Stomach (tissue), 8 donors: ENCODE measurements at regions not wholly inside any gene's neighbourhood (a gene's known extent, or its start where the extent isn't known, plus 50 kb on each side); places are given as distances from the start of the nearest gene placed in this dataset.

ENCODE experiments used
- DNase-seq, 2 donors: peaks; one replicate each; pipeline versions ENCODE4 v3.0.0 to v3.0.0-alpha.2; 2013 to 2019
- H3K27ac ChIP-seq, 5 donors: fragments of 200-600 bp in 4 of 5; sonication (generic) in 4 of 5; one replicate each; pipeline ENCODE4 v1.5.1; 2013 to 2019; ENCODE audit warnings: mild to moderate bottlenecking in 1 of 5, moderate library complexity in 1 of 5
- H3K27me3 ChIP-seq, 3 donors: fragments of 200-600 bp; sonication (generic); one replicate each; pipeline ENCODE4 v1.5.1; 2017 to 2019; ENCODE audit warnings: mixed run types in 1 of 3
- H3K36me3 ChIP-seq, 4 donors: fragments of 200-600 bp; sonication (generic); 1 replicate in 3 of 4; 2 replicates in 1 of 4; pipeline ENCODE4 v1.5.1; 2016 to 2019
- H3K4me1 ChIP-seq, 4 donors: fragments of 200-600 bp; sonication (generic); one replicate each; pipeline ENCODE4 v1.5.1; 2016 to 2019
- H3K4me3 ChIP-seq, 4 donors: fragments of 200-600 bp; sonication (generic) in 3 of 4; one replicate each; pipeline ENCODE4 v1.5.1; 2016 to 2019; ENCODE audit warnings: mild to moderate bottlenecking in 1 of 4
- H3K9me3 ChIP-seq, 4 donors: fragments of 200-600 bp; sonication (generic); one replicate each; pipeline ENCODE4 v1.5.1; 2016 to 2019
- CTCF ChIP-seq, 7 experiments: fragments of 450-650 bp in 4 of 7; fragments of 200-600 bp in 3 of 7; sonication (generic) in 3 of 7; IDR thresholded peaks; one replicate each; pipeline ENCODE4 v1.5.1; 2016 to 2019; ENCODE audit warnings: antibody characterized with exemption in 7 of 7, control low read depth in 2 of 7, mild to moderate bottlenecking in 1 of 7
- EP300 ChIP-seq: sonication (generic); formaldehyde crosslinking; IDR thresholded peaks from one replicate; pipeline ENCODE4 v1.6.1; 2017; ENCODE audit warnings: antibody characterized with exemption
- POLR2A ChIP-seq, 4 donors: fragments of 450-650 bp; IDR thresholded peaks; one replicate each; pipeline ENCODE4 v1.6.1; 2016; ENCODE audit warnings: antibody characterized with exemption in 4 of 4, control low read depth in 2 of 4, mild to moderate bottlenecking in 1 of 4, moderate library complexity in 1 of 4
- POLR2AphosphoS5 ChIP-seq, 3 donors: sonication (generic); formaldehyde crosslinking; IDR thresholded peaks; one replicate each; pipeline ENCODE4 v1.6.1; 2016; ENCODE audit warnings: antibody characterized with exemption in 3 of 3
- WGBS, 5 donors: extraction: QIAGEN DNeasy Blood & Tissue Kit in 3 of 5; methylation state at CpG; one replicate each; pipeline versions ENCODE4 v1.1.5 to v1.1.7; 2013 to 2018; 5-methylcytosine and 5-hydroxymethylcytosine counted together
- intact Hi-C: fragments of 100-400 bp; cut with DNase I; formaldehyde crosslinking; loops from one replicate; pipeline ENCODE4 v1.15.1; 2023; ENCODE audit warnings: low total_unique reads
- donor health status: healthy with polysubstance abuse.
- donor health status: Bipolar disorder and iron deficiency.
- donor health status: healthy.

GRCh38 chr18:64436111-64436510 is 287.2 kb upstream of the LINC00305 start:
- no peaks in the 10 kb centered on the region for H3K36me3 ChIP-seq
- H3K9me3 ChIP-seq: peaks cover 0 to 34% (median 19%) of the 10 kb centered on the region in 4 donors
- DNase-seq: no peak
- no peak overlapping the region for H3K4me3 ChIP-seq
- H3K27me3 ChIP-seq: no peaks in the 10 kb centered on the region
- 20 to 41% (median 33%) methylated on average over 1 of the region's 1 CpG for WGBS, 5 donors
- H3K27ac ChIP-seq: no peak overlapping the region
- H3K4me1 ChIP-seq: no peaks in the 10 kb centered on the region
- intact Hi-C loops: no loop called here
- TF ChIP-seq CTCF (IDR thresholded peaks at IDR 0.05) (no peak), POLR2A (IDR thresholded peaks at IDR 0.05) (no peak), EP300 (no peak), POLR2AphosphoS5 (IDR thresholded peaks at IDR 0.05) (no peak)

- no peak for DNase-seq
- Histone ChIP-seq H3K27me3 (no peaks in the 10 kb centered on the region), H3K4me3 (no peak overlapping the region), H3K4me1 (no peaks in the 10 kb centered on the region), H3K36me3 (no peaks in the 10 kb centered on the region), H3K27ac (no peak overlapping the region), H3K9me3 (peaks cover 0 to 2% (median 1%) of the 10 kb centered on the region in 4 donors)
- intact Hi-C loops: no loop called here
- TF ChIP-seq POLR2A (IDR thresholded peaks at IDR 0.05): no peak
- no peak for TF ChIP-seq CTCF (IDR thresholded peaks at IDR 0.05)
- TF ChIP-seq POLR2AphosphoS5 (IDR thresholded peaks at IDR 0.05): no peak
- TF ChIP-seq EP300: no peak
- 66 to 91% (median 87%) methylated on average over 2 of the region's 2 CpGs for WGBS, 5 donors
Observed at GRCh38 chr18:64419156-64419555, 270.3 kb upstream of the LINC00305 start.

GRCh38 chr18:64416990-64417389 is 268.1 kb upstream of the LINC00305 start:
- H3K27ac ChIP-seq: no peak overlapping the region
- no peak for DNase-seq
- no peaks in the 10 kb centered on the region for H3K9me3 ChIP-seq
- intact Hi-C loops: no loop called here
- TF ChIP-seq POLR2A (IDR thresholded peaks at IDR 0.05) (no peak), POLR2AphosphoS5 (IDR thresholded peaks at IDR 0.05) (no peak), CTCF (IDR thresholded peaks at IDR 0.05) (no peak), EP300 (no peak)
- H3K36me3 ChIP-seq: no peaks in the 10 kb centered on the region
- WGBS, 5 donors: 35 to 56% (median 46%) methylated on average over 1 of the region's 1 CpG
- no peaks in the 10 kb centered on the region for H3K4me1 ChIP-seq
- H3K27me3 ChIP-seq: no peaks in the 10 kb centered on the region
- H3K4me3 ChIP-seq: no peak overlapping the region

- WGBS, 5 donors: 70 to 82% (median 74%) methylated on average over 2 of the region's 2 CpGs
- Histone ChIP-seq H3K27ac (no peak overlapping the region), H3K27me3 (no peaks in the 10 kb centered on the region), H3K9me3 (no peaks in the 10 kb centered on the region), H3K4me3 (no peak overlapping the region), H3K4me1 (no peaks in the 10 kb centered on the region), H3K36me3 (no peaks in the 10 kb centered on the region)
- no peak for DNase-seq
- TF ChIP-seq POLR2AphosphoS5 (IDR thresholded peaks at IDR 0.05) (no peak), POLR2A (IDR thresholded peaks at IDR 0.05) (no peak), CTCF (IDR thresholded peaks at IDR 0.05) (no peak), EP300 (no peak)
- intact Hi-C loops: no loop called here
Observed at GRCh38 chr18:64415218-64415617, 266.3 kb upstream of the LINC00305 start.
